Tibial nerve (tissue), 3 donors: ENCODE measurements at regions not wholly inside any gene's neighbourhood (a gene's known extent, or its start where the extent isn't known, plus 50 kb on each side); places are given as distances from the start of the nearest gene placed in this dataset.

Experiments used
- CTCF ChIP-seq, 5 experiments: fragments of 200-600 bp in 3 of 5; fragments of 450-650 bp in 2 of 5; sonication (generic) in 3 of 5; IDR thresholded peaks; one replicate each; pipeline ENCODE4 v1.5.1; 2016 to 2019; ENCODE audit warnings: antibody characterized with exemption in 5 of 5, mild to moderate bottlenecking in 3 of 5, moderate library complexity in 2 of 5
- POLR2A ChIP-seq, 2 donors: fragments of 450-650 bp; IDR thresholded peaks; one replicate each; pipeline ENCODE4 v1.6.1; 2017; ENCODE audit warnings: antibody characterized with exemption in 2 of 2, mild to moderate bottlenecking in 2 of 2, moderate library complexity in 2 of 2

- TF ChIP-seq CTCF (IDR thresholded peaks at IDR 0.05) (no peak), POLR2A (IDR thresholded peaks at IDR 0.05) (no peak)
Measured at GRCh38 chr4:96154676-96155075, 314.8 kb downstream of the PDHA2 start.
